Effector memory CD4-positive, alpha-beta T cell (primary cell): ENCODE measurements at regions not wholly inside any gene's neighbourhood (a gene's known extent, or its start where the extent isn't known, plus 50 kb on each side); places are given as distances from the start of the nearest gene placed in this dataset.

Source experiments
- DNase-seq, 3 donors: peaks; one replicate each; pipeline ENCODE4 v3.0.0-alpha.2; 2020
- H3K27ac ChIP-seq: 2 replicates; pipeline ENCODE4 v1.7.0; 2013; ENCODE audit warnings: mild to moderate bottlenecking, low read length, moderate library complexity; ENCODE audit not compliant: insufficient read depth, poor library complexity, severe bottlenecking
- H3K27me3 ChIP-seq: replicated peaks from 2 replicates; pipeline ENCODE4 v1.7.0; 2013; ENCODE audit warnings: mild to moderate bottlenecking, low read length; ENCODE audit not compliant: insufficient read depth, control insufficient read depth, poor library complexity, severe bottlenecking
- H3K36me3 ChIP-seq: 2 replicates; pipeline ENCODE4 v1.7.0; 2013; ENCODE audit warnings: mild to moderate bottlenecking, low read length, moderate library complexity; ENCODE audit not compliant: control insufficient read depth, insufficient read depth
- H3K4me1 ChIP-seq: 2 replicates; pipeline ENCODE4 v1.7.0; 2013; ENCODE audit warnings: low read length, mild to moderate bottlenecking; ENCODE audit not compliant: control insufficient read depth, insufficient read depth, poor library complexity, severe bottlenecking
- H3K4me3 ChIP-seq: 2 replicates; pipeline ENCODE4 v1.7.0; 2013; ENCODE audit warnings: low read length, low read depth, mild to moderate bottlenecking; ENCODE audit not compliant: insufficient read depth, poor library complexity, severe bottlenecking
- H3K9me3 ChIP-seq: 2 replicates; pipeline ENCODE4 v1.7.0; 2013; ENCODE audit warnings: mild to moderate bottlenecking, low read length, moderate library complexity; ENCODE audit not compliant: control insufficient read depth

DNA sequence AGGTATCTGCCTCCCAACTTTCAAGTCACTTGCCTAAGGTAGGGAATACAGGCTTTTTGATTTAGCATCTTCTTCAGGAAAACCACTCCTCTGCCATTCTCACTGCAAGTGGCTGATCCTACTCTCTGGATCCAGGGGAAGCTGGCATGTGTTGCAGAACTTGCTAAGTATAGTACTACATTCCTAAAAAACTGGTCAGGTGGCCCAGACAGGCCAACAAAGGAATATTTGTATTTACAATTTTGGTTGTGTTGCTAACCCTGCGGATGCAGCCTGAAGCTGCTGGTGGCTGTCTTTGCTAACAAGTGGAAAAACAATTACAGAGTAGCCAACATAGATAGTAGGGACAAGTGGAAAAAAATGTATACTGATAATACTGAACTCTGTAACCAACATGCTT, 222.5 kb upstream of the STARD13 start:
- Histone ChIP-seq H3K4me1 (no peaks in the 10 kb centered on the region), H3K27me3 (no peaks in the 10 kb centered on the region), H3K27ac (no peak overlapping the region), H3K9me3 (no peaks in the 10 kb centered on the region), H3K4me3 (no peak overlapping the region), H3K36me3 (no peaks in the 10 kb centered on the region)
- DNase-seq: no peak

DNA sequence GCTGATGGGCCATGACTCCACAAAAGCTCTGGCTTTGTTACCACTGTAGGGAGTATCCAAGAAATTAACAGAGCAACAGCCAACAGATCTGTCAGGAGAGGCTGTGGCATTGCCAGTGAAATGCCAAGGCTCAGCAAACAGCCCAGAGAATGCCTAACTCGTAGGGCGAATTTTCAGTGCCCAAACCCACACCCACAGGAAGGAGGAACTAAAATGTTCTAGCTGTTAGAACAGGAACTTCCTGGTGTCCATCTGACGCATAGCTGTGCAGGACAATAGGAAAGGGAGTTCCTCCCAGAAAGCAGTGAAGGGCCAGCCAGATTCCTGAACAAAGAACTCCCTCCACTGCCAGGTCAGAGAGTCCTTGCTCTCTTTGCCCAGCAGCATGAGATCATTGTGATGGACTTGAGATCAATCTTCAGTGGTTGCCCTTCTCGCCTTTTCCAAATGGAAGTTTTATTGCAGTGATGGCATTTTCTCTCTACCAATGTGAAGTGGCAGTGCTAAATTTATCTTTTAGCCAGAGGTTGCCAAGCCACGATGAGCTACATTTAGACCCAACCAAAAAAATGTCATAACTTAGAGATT, 224.2 kb upstream of the STARD13 start:
- no peak overlapping the region for H3K27ac ChIP-seq
- H3K27me3 ChIP-seq: no peaks in the 10 kb centered on the region
- no peak for DNase-seq
- no peak overlapping the region for H3K4me3 ChIP-seq
- H3K4me1 ChIP-seq: no peaks in the 10 kb centered on the region
- no peaks in the 10 kb centered on the region for H3K9me3 ChIP-seq
- H3K36me3 ChIP-seq: no peaks in the 10 kb centered on the region

DNA sequence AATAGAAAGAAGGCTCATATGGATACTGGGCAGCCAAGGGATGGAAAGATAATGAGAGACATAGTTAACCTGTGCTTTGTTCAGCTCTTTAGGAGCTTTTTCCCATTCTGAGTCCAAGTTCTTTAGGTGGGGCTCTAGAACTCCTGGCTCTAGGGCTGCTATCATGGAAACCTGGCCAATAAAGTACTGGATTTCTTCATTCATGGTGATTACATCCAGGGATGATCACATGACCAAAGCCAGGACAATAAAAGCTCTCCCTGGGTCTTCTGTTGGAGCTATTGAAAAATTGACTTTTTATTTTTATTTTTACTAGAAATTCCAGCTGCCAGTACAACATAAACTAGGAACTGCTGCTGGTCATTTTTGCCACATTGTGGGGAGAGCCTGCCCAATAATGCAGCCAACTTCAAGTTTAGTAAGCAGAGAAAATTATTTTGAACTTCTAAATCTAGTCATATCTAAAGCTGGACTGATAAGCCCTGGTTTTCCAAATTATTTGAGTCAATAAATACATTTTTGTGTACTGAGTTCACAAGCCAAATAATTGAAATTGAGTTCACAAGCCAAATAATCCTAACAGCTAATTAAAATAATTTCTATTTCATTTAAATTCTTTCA, 224.9 kb upstream of the STARD13 start:
- no peak for DNase-seq
- H3K4me1 ChIP-seq: no peaks in the 10 kb centered on the region
- no peaks in the 10 kb centered on the region for H3K27me3 ChIP-seq
- no peaks in the 10 kb centered on the region for H3K36me3 ChIP-seq
- H3K4me3 ChIP-seq: no peak overlapping the region
- H3K27ac ChIP-seq: no peak overlapping the region
- no peaks in the 10 kb centered on the region for H3K9me3 ChIP-seq

DNA sequence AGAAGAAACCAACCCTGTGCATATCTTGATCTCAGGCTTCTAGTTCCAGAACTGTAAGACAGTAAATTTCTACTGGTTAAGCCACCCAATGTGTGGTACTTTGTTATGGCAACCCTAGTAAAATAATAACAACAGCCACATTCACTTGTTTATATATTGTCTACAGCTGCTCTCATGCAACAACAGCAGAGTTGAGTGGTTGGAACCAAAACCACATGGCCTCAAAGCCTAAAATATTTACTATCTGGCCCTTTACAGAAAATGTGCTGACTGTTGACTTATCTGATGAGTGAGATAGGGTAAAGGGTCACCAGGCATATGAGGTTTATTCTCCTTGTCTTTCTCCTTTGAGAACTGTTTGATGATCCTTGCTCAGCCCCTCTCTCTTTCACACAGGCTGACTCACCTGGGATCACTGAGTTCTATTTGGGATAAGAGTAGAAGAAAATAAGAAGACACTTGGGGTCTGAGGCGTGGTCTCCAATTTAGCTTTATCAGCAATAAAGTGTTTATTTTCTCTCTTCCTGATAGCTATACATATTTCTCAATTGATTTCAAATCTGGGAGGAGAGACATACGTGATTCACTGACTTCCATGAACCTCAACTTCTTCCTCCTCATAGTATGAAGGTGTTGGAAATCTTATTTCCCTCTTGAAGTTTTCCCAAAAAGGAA, 227.5 kb upstream of the STARD13 start:
- Histone ChIP-seq H3K27ac (no peak overlapping the region), H3K36me3 (no peaks in the 10 kb centered on the region), H3K4me3 (no peak overlapping the region), H3K27me3 (no peaks in the 10 kb centered on the region), H3K9me3 (no peaks in the 10 kb centered on the region), H3K4me1 (no peaks in the 10 kb centered on the region)
- DNase-seq: no peak

DNA sequence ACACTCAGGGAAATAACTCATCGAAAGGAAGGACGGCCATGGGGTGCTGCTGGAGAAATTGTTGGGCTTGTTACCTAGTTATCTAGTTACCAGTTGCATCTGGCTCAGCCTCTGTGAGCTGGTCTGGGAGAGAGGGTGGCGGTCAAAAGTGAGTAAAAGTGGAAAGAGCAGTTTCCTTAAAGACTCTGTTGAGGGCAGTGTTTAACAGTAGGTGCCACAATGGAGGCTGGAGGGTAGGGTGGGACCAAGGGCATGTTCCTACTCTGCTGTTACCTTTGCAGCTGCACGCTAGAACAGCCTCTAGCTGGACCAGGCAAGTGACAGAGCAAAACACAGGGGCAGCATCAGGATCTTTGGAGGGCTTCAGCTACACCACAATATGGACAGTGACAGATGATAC, 228.8 kb upstream of the STARD13 start:
- Histone ChIP-seq H3K27me3 (no peaks in the 10 kb centered on the region), H3K4me3 (no peak overlapping the region), H3K4me1 (no peaks in the 10 kb centered on the region), H3K27ac (no peak overlapping the region), H3K9me3 (no peaks in the 10 kb centered on the region), H3K36me3 (no peaks in the 10 kb centered on the region)
- DNase-seq: no peak

DNA sequence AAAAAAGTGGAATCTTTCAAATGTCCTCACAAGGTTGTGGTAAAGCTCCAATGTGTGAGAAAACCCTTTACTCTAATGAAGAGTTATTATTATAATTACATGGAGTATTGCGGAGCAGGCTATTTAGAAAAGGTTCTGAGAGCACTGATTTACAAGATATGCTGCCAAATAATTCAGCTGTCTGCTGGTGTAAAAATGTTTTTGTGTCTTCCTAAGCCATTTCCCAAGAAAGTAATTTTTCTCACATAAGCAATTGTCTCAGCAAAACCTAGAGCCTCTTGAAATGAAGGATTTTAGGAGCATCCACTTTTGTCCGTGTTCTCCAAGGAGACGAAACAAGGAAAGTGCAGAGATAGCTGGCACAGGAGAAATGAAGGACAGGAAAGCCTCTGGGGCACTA, 229.6 kb upstream of the STARD13 start:
- no peak for DNase-seq
- Histone ChIP-seq H3K4me1 (no peaks in the 10 kb centered on the region), H3K4me3 (no peak overlapping the region), H3K27me3 (no peaks in the 10 kb centered on the region), H3K36me3 (no peaks in the 10 kb centered on the region), H3K27ac (no peak overlapping the region), H3K9me3 (no peaks in the 10 kb centered on the region)

DNA sequence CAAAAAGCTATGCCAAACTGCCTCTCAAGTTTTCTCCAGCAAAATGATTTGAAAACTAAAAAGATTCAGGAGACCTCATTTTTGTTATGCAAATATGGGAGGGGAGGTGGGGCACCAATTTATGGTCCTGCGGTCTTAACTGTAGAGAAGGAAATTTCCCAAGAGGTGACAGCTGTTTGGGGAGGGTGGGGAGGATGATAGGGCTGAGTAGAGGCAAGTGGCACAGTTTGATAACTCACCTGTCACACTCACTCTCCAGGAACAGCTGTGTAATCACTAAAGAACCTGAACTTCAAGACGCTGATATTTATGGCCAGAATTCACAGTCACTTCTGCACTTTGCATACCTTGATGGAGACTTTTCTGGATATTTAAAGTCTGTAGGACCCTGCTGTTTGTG, 232.9 kb upstream of the STARD13 start:
- DNase-seq: no peak
- no peak overlapping the region for H3K27ac ChIP-seq
- no peaks in the 10 kb centered on the region for H3K4me1 ChIP-seq
- H3K36me3 ChIP-seq: no peaks in the 10 kb centered on the region
- H3K27me3 ChIP-seq: no peaks in the 10 kb centered on the region
- no peak overlapping the region for H3K4me3 ChIP-seq
- no peaks in the 10 kb centered on the region for H3K9me3 ChIP-seq

DNA sequence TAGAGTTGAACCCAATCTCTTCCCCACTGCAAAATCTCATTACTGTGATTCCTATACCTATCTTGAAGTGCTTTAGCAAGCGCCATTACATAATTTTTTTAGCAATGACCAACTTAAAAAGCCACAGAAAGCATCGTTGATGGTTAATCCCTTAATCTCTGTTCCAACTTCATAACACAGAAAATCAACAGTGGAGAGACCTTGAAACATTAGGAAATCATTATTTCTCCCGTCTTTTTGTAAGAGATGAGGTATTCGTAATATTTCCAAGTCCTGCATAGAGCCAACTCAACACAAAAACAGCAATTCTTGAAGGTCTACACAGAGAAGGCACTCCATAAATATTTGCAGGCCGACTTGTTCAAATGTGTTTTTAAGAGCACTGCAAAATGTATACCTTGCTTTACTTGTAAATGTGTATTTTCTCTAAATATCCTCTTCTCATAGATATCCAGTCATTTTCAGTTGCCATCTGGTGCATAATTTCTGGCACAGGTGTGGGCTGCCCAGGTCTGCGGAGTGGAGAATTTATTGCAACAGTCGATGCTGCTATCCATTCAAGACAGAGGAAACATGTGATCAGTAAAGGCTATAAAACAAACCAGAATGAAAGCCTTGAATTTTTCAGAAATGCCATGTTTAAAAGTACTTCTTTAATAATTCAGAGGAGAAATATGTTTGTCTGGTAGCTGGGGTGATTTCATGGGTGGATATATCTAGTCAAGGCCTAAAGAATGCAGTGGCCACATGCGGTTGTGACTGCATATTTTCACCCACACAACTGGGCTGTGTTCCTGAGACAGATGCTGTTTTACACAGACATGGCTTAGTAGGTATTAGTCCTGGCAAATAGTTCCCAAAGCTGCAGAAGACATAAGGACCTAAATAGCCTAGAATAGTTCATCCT, 234.3 kb upstream of the STARD13 start:
- Histone ChIP-seq H3K27me3 (no peaks in the 10 kb centered on the region), H3K9me3 (no peaks in the 10 kb centered on the region), H3K4me3 (no peak overlapping the region), H3K4me1 (no peaks in the 10 kb centered on the region), H3K27ac (no peak overlapping the region), H3K36me3 (no peaks in the 10 kb centered on the region)
- DNase-seq: no peak

DNA sequence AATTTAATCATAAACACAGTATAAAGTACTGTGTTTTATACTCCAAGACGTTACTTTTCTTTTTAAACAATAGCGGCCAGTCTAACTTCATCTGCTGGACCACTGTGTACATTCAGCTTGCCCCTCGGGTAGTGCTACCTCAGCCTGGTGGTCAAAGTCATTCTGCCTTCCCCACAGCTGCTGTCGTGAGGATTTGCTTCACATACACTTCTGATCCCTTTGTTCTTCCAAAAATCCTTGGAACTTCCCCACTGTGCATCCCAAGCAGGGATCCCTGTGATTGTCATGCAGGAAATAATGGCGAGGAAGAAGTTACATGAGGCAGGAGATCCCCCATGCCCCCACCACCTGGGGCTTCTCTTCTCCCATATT, 234.9 kb upstream of the STARD13 start:
- no peaks in the 10 kb centered on the region for H3K9me3 ChIP-seq
- DNase-seq: no peak
- no peak overlapping the region for H3K4me3 ChIP-seq
- no peak overlapping the region for H3K27ac ChIP-seq
- no peaks in the 10 kb centered on the region for H3K36me3 ChIP-seq
- no peaks in the 10 kb centered on the region for H3K4me1 ChIP-seq
- H3K27me3 ChIP-seq: no peaks in the 10 kb centered on the region

DNA sequence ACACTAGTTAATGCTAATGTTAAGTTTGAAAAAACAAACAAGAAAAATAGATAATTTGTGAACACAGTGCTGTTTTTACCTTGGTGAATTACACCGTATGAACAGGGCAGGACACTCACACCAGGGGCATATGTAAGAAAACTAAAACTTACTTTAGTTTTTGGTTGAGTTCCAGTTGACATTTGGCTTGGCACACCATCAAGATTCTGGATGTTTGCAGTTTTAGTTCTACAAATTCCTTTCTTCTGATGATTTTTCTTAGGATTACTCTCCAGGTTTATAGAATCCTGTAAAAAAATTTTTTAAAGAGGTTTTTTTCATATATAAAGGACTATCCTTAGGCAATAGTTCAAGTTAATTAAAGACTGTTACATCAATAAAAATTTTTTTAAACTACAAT, 238.5 kb upstream of the STARD13 start:
- Histone ChIP-seq H3K36me3 (no peaks in the 10 kb centered on the region), H3K4me1 (no peaks in the 10 kb centered on the region), H3K9me3 (no peaks in the 10 kb centered on the region), H3K27me3 (no peaks in the 10 kb centered on the region), H3K27ac (no peak overlapping the region), H3K4me3 (no peak overlapping the region)
- DNase-seq: no peak
